ENCODE measurements at regions not wholly inside any gene's neighbourhood (a gene's known extent, or its start where the extent isn't known, plus 50 kb on each side); places are given as distances from the start of the nearest gene placed in this dataset.

DNA sequence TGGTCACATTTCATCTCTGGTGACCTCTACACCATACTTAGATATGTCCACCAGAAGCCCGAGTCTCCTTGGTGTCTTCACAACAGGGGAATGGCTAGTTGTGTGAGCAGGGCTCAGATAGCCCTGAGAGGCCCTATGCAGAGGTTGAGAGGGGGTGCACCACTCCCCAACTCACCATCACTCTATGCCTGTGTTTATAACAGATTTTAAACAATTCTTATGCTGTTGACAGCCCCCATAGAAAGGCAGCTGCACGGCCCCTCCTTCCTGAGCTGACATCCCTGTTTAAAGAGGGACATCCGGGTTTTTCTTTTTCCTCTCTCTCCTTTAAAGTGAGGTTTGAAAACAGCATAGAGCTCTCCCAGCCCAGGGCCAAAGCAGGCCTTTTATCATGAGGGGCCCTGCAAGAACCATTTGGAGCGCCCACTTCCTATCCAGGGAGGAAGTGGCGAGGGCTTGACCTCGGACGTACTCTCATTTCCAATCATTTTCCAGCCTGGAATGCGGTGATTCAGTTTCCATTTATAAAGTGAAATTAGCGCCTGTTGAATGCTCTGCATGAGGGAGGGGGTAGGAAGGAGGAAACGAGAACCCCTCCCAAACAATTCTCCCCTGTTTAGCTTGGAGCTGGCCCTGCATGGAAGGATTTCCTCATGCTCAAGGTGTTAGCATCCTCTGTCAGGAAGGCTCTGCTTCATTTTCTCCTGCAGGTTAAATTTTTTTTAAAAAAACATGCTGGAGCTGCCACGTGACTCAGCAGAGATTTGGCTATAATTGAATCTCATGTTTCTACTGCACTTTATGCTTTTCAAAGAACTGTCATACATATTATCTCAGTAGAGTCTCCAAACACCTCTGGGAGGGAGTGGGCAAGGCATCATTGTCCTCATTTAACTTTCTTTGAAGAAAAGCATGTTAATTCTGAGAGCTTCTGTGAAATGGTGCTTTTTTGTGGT, 117.5 kb downstream of the DDX1 start:
- H3K36me3 Mint-ChIP-seq (ENCODE audit: insufficient read depth, unreplicated experiment) = no peaks in the 10 kb centered on the region
- no peak overlapping the region for H3K27ac Mint-ChIP-seq (ENCODE audit: unreplicated experiment)
- TF ChIP-seq, protein P1, sequence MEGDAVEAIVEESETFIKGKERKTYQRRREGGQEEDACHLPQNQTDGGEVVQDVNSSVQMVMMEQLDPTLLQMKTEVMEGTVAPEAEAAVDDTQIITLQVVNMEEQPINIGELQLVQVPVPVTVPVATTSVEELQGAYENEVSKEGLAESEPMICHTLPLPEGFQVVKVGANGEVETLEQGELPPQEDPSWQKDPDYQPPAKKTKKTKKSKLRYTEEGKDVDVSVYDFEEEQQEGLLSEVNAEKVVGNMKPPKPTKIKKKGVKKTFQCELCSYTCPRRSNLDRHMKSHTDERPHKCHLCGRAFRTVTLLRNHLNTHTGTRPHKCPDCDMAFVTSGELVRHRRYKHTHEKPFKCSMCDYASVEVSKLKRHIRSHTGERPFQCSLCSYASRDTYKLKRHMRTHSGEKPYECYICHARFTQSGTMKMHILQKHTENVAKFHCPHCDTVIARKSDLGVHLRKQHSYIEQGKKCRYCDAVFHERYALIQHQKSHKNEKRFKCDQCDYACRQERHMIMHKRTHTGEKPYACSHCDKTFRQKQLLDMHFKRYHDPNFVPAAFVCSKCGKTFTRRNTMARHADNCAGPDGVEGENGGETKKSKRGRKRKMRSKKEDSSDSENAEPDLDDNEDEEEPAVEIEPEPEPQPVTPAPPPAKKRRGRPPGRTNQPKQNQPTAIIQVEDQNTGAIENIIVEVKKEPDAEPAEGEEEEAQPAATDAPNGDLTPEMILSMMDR (IDR thresholded peaks at IDR 0.05; ENCODE audit: unreplicated experiment) = no peak
- no peak for DNase-seq
- intact Hi-C loops (cut with micrococcal nuclease; ENCODE audit: unreplicated experiment) = no loop called here
- peaks cover 63% of the 10 kb centered on the region for H3K27me3 Mint-ChIP-seq (ENCODE audit: unreplicated experiment)
- BruUV-seq (replicated peaks) = no TSS peak
- CTCF ChIA-PET = interaction anchor here (0.6 kb wide), 1 partner anchor 25 kb away, joined by 3 read pairs; no protein-coding TSS in a partner anchor
- no peaks in the 10 kb centered on the region for H3K9me3 Mint-ChIP-seq (ENCODE audit: low read depth, unreplicated experiment)
- H3K4me1 Mint-ChIP-seq (ENCODE audit: low read depth, unreplicated experiment) = no peaks in the 10 kb centered on the region
- no peak overlapping the region for H3K4me3 Mint-ChIP-seq (ENCODE audit: low read depth, unreplicated experiment)

DNA sequence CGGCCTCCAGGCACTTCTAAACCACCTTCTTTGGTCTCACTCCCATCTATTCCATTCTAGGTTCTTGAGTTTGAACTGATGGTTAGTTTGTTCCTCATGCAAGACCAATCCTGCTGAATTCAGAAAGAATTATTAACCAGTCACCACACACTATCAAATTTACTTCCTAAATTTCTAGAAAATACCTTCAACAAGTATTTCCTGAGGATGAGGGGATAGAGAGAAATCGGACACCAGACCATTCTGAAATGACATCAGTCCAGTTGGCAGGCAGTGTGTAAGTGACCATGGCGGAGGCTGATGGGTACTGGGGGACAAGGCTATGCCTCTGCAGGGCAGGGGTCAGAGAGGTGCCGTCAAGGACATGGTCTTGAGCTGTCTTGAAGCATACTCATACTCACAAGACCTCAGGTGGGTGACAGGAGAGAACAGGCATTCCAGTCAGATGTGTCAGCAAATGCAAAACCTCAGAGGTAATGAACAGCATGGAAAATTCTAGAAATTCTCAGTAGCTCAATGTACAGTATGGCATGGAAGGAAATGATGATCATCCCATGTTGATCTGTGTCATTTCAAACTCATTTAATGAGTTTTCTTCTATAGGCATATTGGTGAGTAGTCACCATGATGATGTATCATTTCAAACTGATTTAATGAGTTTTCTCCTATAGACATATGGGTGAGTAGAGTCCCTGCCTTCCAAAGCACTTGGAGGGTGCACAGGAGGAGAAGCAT, 119.6 kb downstream of the DDX1 start:
- CTCF ChIA-PET = interaction anchor here (0.7 kb wide), 1 partner anchor 747 kb away, joined by 6 read pairs; no protein-coding TSS in a partner anchor
- intact Hi-C loops (cut with micrococcal nuclease; ENCODE audit: unreplicated experiment) = no loop called here
- BruUV-seq (replicated peaks) = no TSS peak
- Mint-ChIP-seq H3K27ac (ENCODE audit: unreplicated experiment) (no peak overlapping the region), H3K4me3 (ENCODE audit: low read depth, unreplicated experiment) (no peak overlapping the region), H3K27me3 (ENCODE audit: unreplicated experiment) (peaks cover 53% of the 10 kb centered on the region), H3K36me3 (ENCODE audit: insufficient read depth, unreplicated experiment) (no peaks in the 10 kb centered on the region), H3K4me1 (ENCODE audit: low read depth, unreplicated experiment) (no peaks in the 10 kb centered on the region), H3K9me3 (ENCODE audit: low read depth, unreplicated experiment) (no peaks in the 10 kb centered on the region)
- TF ChIP-seq, protein P1 (IDR thresholded peaks at IDR 0.05; ENCODE audit: unreplicated experiment) = no peak
- DNase-seq = no peak

DNA sequence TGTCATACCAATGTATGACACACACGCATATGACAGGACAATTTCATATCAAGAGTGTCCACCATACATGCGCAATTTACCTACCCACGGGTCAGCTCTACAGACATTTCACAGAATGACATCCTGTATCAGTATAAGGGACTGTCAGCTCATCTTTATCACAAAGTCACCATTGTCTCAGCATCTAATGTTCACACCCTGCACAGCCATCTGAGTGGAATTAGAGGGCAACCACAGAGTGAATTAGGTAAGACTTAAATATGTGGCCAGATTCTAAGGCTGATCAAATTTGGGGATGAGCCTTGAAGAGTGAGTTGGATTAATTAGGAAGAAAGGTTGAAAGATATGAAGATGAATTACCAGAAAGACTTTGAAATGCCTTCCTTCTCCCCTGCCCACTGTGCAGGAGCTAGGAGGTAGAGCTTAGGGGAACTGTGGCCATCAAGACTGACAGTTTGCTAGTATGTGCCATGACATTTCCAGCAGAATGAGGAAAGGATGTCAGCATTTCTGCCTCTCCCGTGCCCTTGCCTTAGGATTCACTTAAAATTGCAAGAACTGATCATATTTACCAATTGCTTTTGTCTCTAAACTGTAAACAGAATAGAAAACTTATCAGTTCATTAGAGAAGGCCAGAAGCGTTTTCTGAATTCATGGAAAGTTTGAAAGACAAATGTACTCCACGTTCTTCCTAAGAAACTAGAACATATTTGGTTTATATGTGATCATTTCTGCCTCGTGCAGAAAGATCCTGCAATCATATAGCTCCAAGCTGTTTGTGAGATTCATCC, 121.1 kb downstream of the DDX1 start:
- no peak overlapping the region for H3K27ac Mint-ChIP-seq (ENCODE audit: unreplicated experiment)
- BruUV-seq (replicated peaks) = no TSS peak
- no peaks in the 10 kb centered on the region for H3K36me3 Mint-ChIP-seq (ENCODE audit: insufficient read depth, unreplicated experiment)
- intact Hi-C loops (cut with micrococcal nuclease; ENCODE audit: unreplicated experiment) = no loop called here
- no peaks in the 10 kb centered on the region for H3K9me3 Mint-ChIP-seq (ENCODE audit: low read depth, unreplicated experiment)
- CTCF ChIA-PET = no interaction called here
- H3K27me3 Mint-ChIP-seq (ENCODE audit: unreplicated experiment) = peaks cover 58% of the 10 kb centered on the region
- H3K4me1 Mint-ChIP-seq (ENCODE audit: low read depth, unreplicated experiment) = no peaks in the 10 kb centered on the region
- TF ChIP-seq, protein P1 (IDR thresholded peaks at IDR 0.05; ENCODE audit: unreplicated experiment) = no peak
- no peak for DNase-seq
- no peak overlapping the region for H3K4me3 Mint-ChIP-seq (ENCODE audit: low read depth, unreplicated experiment)

DNA sequence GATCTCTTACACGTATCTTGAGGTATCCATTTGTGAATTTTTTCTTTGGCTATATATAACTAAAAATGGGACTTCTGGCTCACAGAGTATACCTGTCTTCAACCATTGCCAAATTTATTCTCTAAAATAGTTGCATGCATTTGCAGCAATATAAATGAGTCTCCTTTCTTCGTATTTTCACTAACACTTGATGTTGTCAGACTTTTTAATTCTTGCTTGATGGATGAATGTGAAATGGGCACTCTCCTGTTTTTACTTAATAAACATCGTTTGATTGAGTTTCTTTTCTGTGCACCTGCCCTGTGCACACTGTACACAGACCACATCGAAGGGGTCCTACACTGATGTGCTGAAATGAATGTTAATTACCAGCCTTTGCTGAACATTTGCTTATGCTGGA, 121.8 kb downstream of the DDX1 start:
- CTCF ChIA-PET = no interaction called here

More for the DNA sequence above, 121.8 kb downstream of the DDX1 start:
- intact Hi-C loops (cut with micrococcal nuclease; ENCODE audit: unreplicated experiment) = no loop called here
- Mint-ChIP-seq H3K9me3 (ENCODE audit: low read depth, unreplicated experiment) (no peaks in the 10 kb centered on the region), H3K27me3 (ENCODE audit: unreplicated experiment) (peaks cover 63% of the 10 kb centered on the region), H3K27ac (ENCODE audit: unreplicated experiment) (no peak overlapping the region), H3K4me3 (ENCODE audit: low read depth, unreplicated experiment) (no peak overlapping the region), H3K4me1 (ENCODE audit: low read depth, unreplicated experiment) (no peaks in the 10 kb centered on the region), H3K36me3 (ENCODE audit: insufficient read depth, unreplicated experiment) (no peaks in the 10 kb centered on the region)
- no TSS peak for BruUV-seq (replicated peaks)
- no peak for DNase-seq
- TF ChIP-seq, protein P1 (IDR thresholded peaks at IDR 0.05; ENCODE audit: unreplicated experiment) = no peak

Data from Calu3 (cell line).